Stimulated activated CD4-positive, alpha-beta T cell treated with anti-CD3 and anti-CD28 coated beads, Interleukin-15, amount 100 ng/mL, for 48 hours (primary cell): ENCODE measurements at regions not wholly inside any gene's neighbourhood (a gene's known extent, or its start where the extent isn't known, plus 50 kb on each side); places are given as distances from the start of the nearest gene placed in this dataset.

Experiments
- DNase-seq, 2 donors: peaks; one replicate each; pipeline ENCODE4 v3.0.0-alpha.2; 2020; ENCODE audit warnings: low read depth in 2 of 2

GRCh38 chr2:37543999-37544557 lies 127.4 kb downstream of the CDC42EP3 start:
- DNase-seq: no peak

DNA sequence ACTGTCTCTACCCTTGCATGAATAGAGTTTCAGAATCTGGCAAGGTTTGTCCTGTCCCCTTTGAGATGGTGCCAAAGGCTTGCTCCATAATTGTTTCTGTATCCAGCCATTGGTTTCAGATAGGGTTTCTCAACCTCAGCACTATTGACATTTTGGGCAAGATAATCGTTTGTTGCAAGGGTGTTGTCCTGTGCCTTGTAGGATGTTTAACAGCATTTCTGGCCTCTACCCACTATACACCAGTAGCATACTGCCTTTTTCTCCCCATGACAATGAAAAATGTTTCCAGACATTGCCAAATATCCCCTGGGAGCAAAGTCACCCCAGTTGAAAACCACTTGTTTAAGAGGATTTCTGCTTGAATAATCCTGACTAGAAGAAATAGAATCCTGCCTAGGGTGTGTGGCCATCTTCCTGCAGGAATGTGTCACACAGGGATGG lies 126.8 kb downstream of the CDC42EP3 start:
- DNase-seq: no peak

GRCh38 chr2:37549598-37549997 lies 121.8 kb downstream of the CDC42EP3 start:
- no peak for DNase-seq

- DNase-seq: no peak
These were observed 121.3 kb downstream of the CDC42EP3 start for GRCh38 chr2:37550190-37550589.

- DNase-seq: no peak
These were observed 119.7 kb downstream of the CDC42EP3 start for GRCh38 chr2:37551783-37552182.

DNA sequence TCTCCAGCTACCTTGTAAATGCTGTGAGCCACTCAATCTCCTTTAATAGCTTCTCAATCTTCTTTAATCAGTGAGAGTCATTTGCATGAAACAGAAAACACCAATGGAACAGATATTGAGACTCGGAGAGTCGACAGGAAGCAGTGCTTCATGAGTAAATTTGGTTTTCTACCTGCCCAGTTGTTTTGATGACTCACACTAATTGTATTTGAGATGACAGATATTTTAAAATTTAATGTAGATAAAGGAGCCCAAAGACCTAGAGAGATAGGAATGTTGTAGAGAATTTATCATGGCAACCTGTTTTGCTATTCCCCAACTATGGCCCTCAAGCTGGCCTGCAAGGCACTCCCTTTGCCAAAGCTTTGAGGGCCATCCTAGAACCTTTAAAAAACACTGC lies 119.1 kb downstream of the CDC42EP3 start:
- DNase-seq: no peak

GRCh38 chr2:37553411-37554154 lies 117.9 kb downstream of the CDC42EP3 start:
- no peak for DNase-seq

DNA sequence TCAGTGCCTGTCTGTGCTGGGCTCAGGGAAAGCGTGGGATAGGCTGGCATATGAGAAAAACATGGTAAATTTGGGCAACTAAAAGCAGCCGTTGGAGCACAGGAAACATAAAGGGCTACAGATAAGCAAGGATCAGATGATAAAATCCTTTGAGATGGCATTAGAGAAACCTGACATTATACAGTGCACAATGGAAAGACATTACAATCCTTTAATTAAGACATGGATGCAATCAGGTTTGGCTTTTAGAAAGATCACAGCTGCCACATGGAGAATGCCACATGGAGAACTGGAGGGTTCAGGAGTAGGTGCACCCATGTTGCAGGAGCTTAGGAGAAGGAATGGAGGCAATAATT lies 117.3 kb downstream of the CDC42EP3 start:
- DNase-seq: no peak

GRCh38 chr2:37554687-37555086 lies 116.8 kb downstream of the CDC42EP3 start:
- no peak for DNase-seq

GRCh38 chr2:37555457-37555856 lies 116.0 kb downstream of the CDC42EP3 start:
- DNase-seq: no peak

DNA sequence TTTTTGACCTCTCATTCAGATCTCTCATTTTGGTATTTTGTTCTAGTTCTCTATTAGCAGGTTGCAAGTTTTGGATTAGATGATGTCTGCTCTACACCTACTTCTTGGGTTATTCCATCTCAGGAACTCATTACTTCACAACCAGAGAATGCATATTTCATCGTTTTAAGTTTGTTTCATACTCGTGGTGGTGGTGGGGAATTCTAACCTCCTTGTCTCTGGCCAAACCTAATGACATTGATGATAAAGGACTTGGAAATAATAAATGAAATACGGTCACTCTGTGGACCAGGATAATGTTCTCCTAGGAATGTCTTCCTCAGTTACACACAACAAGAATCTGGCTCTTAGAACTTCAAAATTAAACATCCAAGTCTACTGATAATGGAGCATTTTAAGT lies 115.2 kb downstream of the CDC42EP3 start:
- no peak for DNase-seq

- no peak for DNase-seq
These were observed 112.8 kb downstream of the CDC42EP3 start for GRCh38 chr2:37558623-37559022.

- DNase-seq: no peak
These were observed 111.1 kb downstream of the CDC42EP3 start for GRCh38 chr2:37560241-37560848.

- DNase-seq: no peak
These were observed 110.4 kb downstream of the CDC42EP3 start for GRCh38 chr2:37560863-37561614.

DNA sequence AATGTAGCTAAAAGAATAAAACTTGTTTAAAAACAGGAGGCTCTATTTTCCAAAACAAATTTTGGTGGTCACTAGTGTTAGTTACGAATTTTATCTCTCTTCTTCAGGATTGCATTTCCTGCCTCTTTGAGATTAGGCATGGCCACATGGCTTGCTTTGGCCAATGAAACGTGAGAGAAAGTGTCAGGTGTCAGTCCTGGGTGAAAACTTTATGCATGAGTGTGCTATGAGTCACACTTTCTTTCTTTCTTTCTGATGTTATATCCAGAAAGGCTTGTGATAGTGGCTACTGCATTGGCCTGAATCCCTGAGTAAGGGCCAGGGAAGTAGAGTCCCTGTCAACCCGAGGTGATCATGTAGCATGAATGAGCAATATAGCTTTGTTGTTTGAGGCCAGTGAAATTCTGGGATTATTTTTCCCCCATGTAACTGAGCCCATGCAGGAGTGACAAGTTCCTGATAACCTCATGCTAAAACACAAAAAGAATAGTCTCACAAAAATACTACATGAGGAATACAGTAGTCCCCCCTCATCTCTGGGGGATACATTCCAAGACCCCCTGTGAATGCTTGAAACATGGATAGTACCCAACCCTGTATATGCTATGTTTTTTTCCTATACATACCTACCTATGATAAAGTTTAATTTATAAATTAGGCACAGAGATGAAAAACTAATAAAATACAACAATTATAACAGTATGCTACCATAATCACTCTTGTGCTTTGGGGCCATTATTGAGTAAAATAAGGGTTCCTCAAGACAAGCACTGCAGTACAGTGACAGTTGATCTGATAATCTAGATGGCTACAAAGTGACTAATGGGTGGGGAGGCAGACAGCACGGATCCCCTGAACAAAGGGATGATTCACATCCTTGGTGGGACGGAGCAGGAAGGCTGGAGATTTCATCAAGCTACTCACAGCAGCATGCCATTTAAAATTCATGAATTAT lies 109.5 kb downstream of the CDC42EP3 start:
- DNase-seq: no peak

GRCh38 chr2:37563375-37564015 lies 107.9 kb downstream of the CDC42EP3 start:
- no peak for DNase-seq

DNA sequence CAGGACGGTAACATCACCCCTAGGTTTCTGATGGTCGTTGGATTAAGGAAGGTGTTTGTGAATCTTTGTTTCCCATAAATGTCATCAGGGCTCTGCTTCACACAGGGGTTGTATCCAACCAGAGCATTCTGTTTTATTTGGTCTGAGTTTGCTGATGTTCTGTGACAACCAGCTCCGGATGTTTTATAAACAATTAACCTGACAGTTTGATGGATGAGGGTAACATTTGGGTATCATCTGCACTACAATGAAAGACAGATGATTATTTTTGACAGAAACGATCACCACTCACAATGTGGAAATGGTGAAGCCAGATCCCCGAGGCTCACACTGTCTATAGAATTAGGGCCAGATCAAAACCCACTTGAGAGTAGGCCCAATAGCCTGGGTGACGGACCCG lies 107.1 kb downstream of the CDC42EP3 start:
- DNase-seq: no peak

GRCh38 chr2:37566517-37566981 lies 104.9 kb downstream of the CDC42EP3 start:
- no peak for DNase-seq

DNA sequence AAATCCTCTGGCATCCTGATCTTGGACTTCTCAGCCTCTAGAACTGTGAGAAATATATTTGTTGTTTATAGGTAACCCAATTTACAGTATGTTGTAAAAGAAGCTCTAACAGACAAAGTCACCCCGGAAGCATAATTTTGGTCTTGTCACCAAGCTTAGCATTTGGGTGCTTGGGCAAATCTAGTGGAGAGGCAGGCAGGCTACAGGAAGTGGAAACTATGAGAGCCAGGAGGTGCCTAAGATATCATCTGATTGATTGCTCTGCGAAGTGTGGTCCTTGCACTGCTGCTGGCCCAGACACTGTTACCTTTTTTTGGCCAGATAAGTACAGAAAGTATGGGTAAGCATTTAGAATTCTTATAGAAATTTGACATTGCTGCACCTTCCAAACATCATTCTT lies 102.9 kb downstream of the CDC42EP3 start:
- no peak for DNase-seq

DNA sequence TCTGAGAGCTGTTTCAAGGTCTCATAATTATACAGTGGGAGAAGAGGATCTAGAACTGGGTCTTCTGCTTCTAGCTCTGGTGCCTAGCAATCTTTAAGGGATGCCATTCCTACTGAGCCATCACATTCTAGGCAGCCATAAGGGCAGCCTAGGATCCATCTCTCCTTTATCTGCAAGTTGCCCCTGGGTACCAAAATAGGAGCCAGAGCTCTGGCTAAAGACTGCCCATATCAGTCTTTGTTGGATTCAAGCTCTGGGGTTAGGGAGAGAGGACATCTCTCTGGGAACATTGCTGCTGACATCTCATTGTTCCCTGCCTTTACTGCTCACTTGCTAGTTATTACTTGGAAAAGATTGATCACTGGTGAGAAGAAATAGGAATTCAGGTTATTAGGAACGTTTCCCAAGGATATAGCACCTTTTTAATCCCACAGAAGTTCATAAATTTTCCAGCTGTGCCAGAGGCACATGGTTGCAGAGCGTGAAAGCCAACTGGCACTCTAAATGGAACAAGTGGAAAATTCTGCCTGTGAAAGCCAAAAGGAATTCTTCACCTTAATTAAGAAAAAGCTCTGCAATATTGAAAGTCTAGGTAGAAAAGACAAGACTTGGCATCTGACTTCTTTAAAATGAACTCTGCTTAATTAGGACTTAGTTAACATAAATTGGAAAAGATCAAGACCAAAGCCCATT lies 102.2 kb downstream of the CDC42EP3 start:
- DNase-seq: no peak
